Spleen (tissue), 11 donors: ENCODE measurements at regions not wholly inside any gene's neighbourhood (a gene's known extent, or its start where the extent isn't known, plus 50 kb on each side); places are given as distances from the start of the nearest gene placed in this dataset.

Experiments
- DNase-seq: peaks from one replicate; pipeline ENCODE4 v3.0.0-alpha.2; 2020
- H3K27ac ChIP-seq, 8 donors: fragments of 200-600 bp; sonication (generic) in 7 of 8; 1 replicate in 4 of 8; 2 replicates in 4 of 8; pipeline versions ENCODE4 v1.5.0 to v1.8.0; 2016 to 2021; ENCODE audit warnings: inconsistent platforms in 4 of 8, mild to moderate bottlenecking in 4 of 8, moderate library complexity in 1 of 8
- H3K27me3 ChIP-seq, 7 donors: fragments of 200-600 bp; sonication (generic) in 6 of 7; replicated peaks in 1 of 7; 1 replicate in 4 of 7; 2 replicates in 3 of 7; pipeline versions ENCODE4 v1.5.0 to v1.8.0; 2016 to 2021; ENCODE audit warnings: inconsistent platforms in 3 of 7, mild to moderate bottlenecking in 1 of 7
- H3K36me3 ChIP-seq, 6 donors: fragments of 200-600 bp; sonication (generic) in 5 of 6; 1 replicate in 4 of 6; 2 replicates in 2 of 6; pipeline versions ENCODE4 v1.5.0 to v1.8.0; 2016 to 2021; ENCODE audit warnings: inconsistent platforms in 2 of 6
- H3K4me1 ChIP-seq, 6 donors: fragments of 200-600 bp; sonication (generic) in 5 of 6; 1 replicate in 3 of 6; 2 replicates in 3 of 6; pipeline versions ENCODE4 v1.5.0 to v1.8.0; 2016 to 2021; ENCODE audit warnings: inconsistent platforms in 3 of 6
- H3K4me3 ChIP-seq, 8 donors: fragments of 200-600 bp; sonication (generic) in 7 of 8; 1 replicate in 4 of 8; 2 replicates in 4 of 8; pipeline versions ENCODE4 v1.5.0 to v1.8.0; 2016 to 2021; ENCODE audit warnings: inconsistent platforms in 4 of 8, mild to moderate bottlenecking in 4 of 8, moderate library complexity in 2 of 8
- H3K9me3 ChIP-seq, 8 donors: fragments of 200-600 bp; sonication (generic) in 7 of 8; 1 replicate in 4 of 8; 2 replicates in 4 of 8; pipeline versions ENCODE4 v1.5.0 to v1.8.0; 2016 to 2021; ENCODE audit warnings: inconsistent platforms in 4 of 8
- CTCF ChIP-seq, 11 experiments: fragments of 200-600 bp in 7 of 11; fragments of 450-650 bp in 4 of 11; sonication (generic) in 4 of 11; IDR thresholded peaks in 8 of 11; conservative IDR thresholded peaks in 3 of 11; 1 replicate in 7 of 11; 2 replicates in 4 of 11; pipeline versions ENCODE4 v1.4.0 to v1.8.0; 2016 to 2021; ENCODE audit warnings: antibody characterized with exemption in 11 of 11, inconsistent platforms in 4 of 11, mild to moderate bottlenecking in 1 of 11
- POLR2A ChIP-seq, 3 donors: fragments of 450-650 bp; IDR thresholded peaks; one replicate each; pipeline ENCODE4 v1.5.1; 2017; ENCODE audit warnings: antibody characterized with exemption in 3 of 3, mild to moderate bottlenecking in 1 of 3
- POLR2AphosphoS5 ChIP-seq, 3 donors: sonication (generic); formaldehyde crosslinking; IDR thresholded peaks; one replicate each; pipeline ENCODE4 v1.5.1; 2017; ENCODE audit warnings: antibody characterized with exemption in 3 of 3
- WGBS, 5 donors: extraction: QIAGEN DNeasy Blood & Tissue Kit in 3 of 5; methylation state at CpG; one replicate each; pipeline versions ENCODE4 v1.1.5 to v1.1.7; 2013 to 2018; 5-methylcytosine and 5-hydroxymethylcytosine counted together
- intact Hi-C: fragments of 100-400 bp; cut with DNase I; formaldehyde crosslinking; loops from one replicate; pipeline ENCODE4 v1.15.0; 2023; ENCODE audit warnings: low total_unique reads
- donor health status: healthy with polysubstance abuse.
- donor health status: DM: no; HTN: no; CAD: no; lungs with moderate emphysema.
- donor health status: DM: no; HTN: no; CAD: no.
- donor health status: Bipolar disorder and iron deficiency.
- donor health status: healthy.
- donor health status: DM: no; HTN: no; CAD: no.
- donor health status: DM: yes; HTN: yes; CAD: no.

- no peak for DNase-seq
Measured at GRCh38 chr2:12114816-12115215, 368.4 kb downstream of the LPIN1 start.

GRCh38 chr2:12116228-12116750, 369.9 kb downstream of the LPIN1 start:
- peak in 1 of 11 experiments; percentile 19 for TF ChIP-seq CTCF (IDR thresholded peaks at IDR 0.05 in 8 of 11, conservative IDR thresholded peaks at IDR 0.05 in 3 of 11)
- TF ChIP-seq POLR2AphosphoS5 (IDR thresholded peaks at IDR 0.05): peak in 1 of 3 donors; percentile 39
- no peak for TF ChIP-seq POLR2A (IDR thresholded peaks at IDR 0.05)
- Histone ChIP-seq H3K9me3 (no peaks in the 10 kb centered on the region), H3K27ac (no peak overlapping the region), H3K4me3 (no peak overlapping the region), H3K27me3 (no peaks in the 10 kb centered on the region), H3K36me3 (no peaks in the 10 kb centered on the region), H3K4me1 (peaks cover 0 to 36% (median 4%) of the 10 kb centered on the region in 6 donors)
- 72 to 78% (median 75%) methylated on average over 7 of the region's 7 CpGs for WGBS, 5 donors
- intact Hi-C loops: no loop called here
- DNase-seq: peak; percentile 83

More at GRCh38 chr2:12114816-12115215, 368.4 kb downstream of the LPIN1 start:
- Histone ChIP-seq H3K9me3 (no peaks in the 10 kb centered on the region), H3K36me3 (no peaks in the 10 kb centered on the region), H3K4me1 (peaks cover 0 to 49% (median 7%) of the 10 kb centered on the region in 6 donors), H3K4me3 (no peak overlapping the region), H3K27ac (no peak overlapping the region), H3K27me3 (no peaks in the 10 kb centered on the region)
- intact Hi-C loops: no loop called here
- 0 to 60% (median 41%) methylated on average over 1 of the region's 1 CpG for WGBS, 5 donors
- TF ChIP-seq POLR2A (IDR thresholded peaks at IDR 0.05): no peak
- TF ChIP-seq POLR2AphosphoS5 (IDR thresholded peaks at IDR 0.05): no peak
- no peak for TF ChIP-seq CTCF (IDR thresholded peaks at IDR 0.05 in 8 of 11, conservative IDR thresholded peaks at IDR 0.05 in 3 of 11)

GRCh38 chr2:12119841-12120240, 373.4 kb downstream of the LPIN1 start:
- Histone ChIP-seq H3K27ac (no peak overlapping the region), H3K9me3 (no peaks in the 10 kb centered on the region), H3K4me3 (no peak overlapping the region), H3K4me1 (peaks cover 0 to 29% (median 4%) of the 10 kb centered on the region in 6 donors), H3K27me3 (no peaks in the 10 kb centered on the region), H3K36me3 (no peaks in the 10 kb centered on the region)
- no peak for DNase-seq
- intact Hi-C loops: no loop called here
- no peak for TF ChIP-seq CTCF (IDR thresholded peaks at IDR 0.05 in 8 of 11, conservative IDR thresholded peaks at IDR 0.05 in 3 of 11)

GRCh38 chr2:12120281-12121150, 374.1 kb downstream of the LPIN1 start:
- 71 to 84% (median 80%) methylated on average over 7 of the region's 7 CpGs for WGBS, 5 donors
- H3K4me1 ChIP-seq: peaks cover 0 to 22% (median 4%) of the 10 kb centered on the region in 6 donors
- DNase-seq: no peak
- H3K27ac ChIP-seq: no peak overlapping the region
- TF ChIP-seq CTCF (IDR thresholded peaks at IDR 0.05 in 8 of 11, conservative IDR thresholded peaks at IDR 0.05 in 3 of 11) (no peak), POLR2A (IDR thresholded peaks at IDR 0.05) (no peak), POLR2AphosphoS5 (IDR thresholded peaks at IDR 0.05) (no peak)
- H3K4me3 ChIP-seq: no peak overlapping the region
- H3K9me3 ChIP-seq: no peaks in the 10 kb centered on the region
- no peaks in the 10 kb centered on the region for H3K27me3 ChIP-seq
- intact Hi-C loops: no loop called here
- no peaks in the 10 kb centered on the region for H3K36me3 ChIP-seq
